Duodenal mucosa (tissue), 2 donors: ENCODE measurements at regions not wholly inside any gene's neighbourhood (a gene's known extent, or its start where the extent isn't known, plus 50 kb on each side); places are given as distances from the start of the nearest gene placed in this dataset.
"Not testable (repeated sequence)": the region's sequence is repeated elsewhere in the genome, so short reads cannot be mapped to it uniquely, and the experiment has no call there.

Source experiments
- H3K27ac ChIP-seq: one replicate; pipeline ENCODE4 v1.7.0; 2013; ENCODE audit warnings: low read depth, low read length
- H3K27me3 ChIP-seq, 2 donors: one replicate each; pipeline ENCODE4 v1.7.0; 2013; ENCODE audit warnings: low read length in 2 of 2, control low read depth in 1 of 2; ENCODE audit not compliant: insufficient read depth in 2 of 2, control insufficient read depth in 1 of 2
- H3K36me3 ChIP-seq, 2 donors: one replicate each; pipeline ENCODE4 v1.7.0; 2013; ENCODE audit warnings: low read length in 2 of 2, control low read depth in 1 of 2; ENCODE audit not compliant: insufficient read depth in 2 of 2, control insufficient read depth in 1 of 2
- H3K4me1 ChIP-seq, 2 donors: one replicate each; pipeline ENCODE4 v1.7.0; 2013; ENCODE audit warnings: low read length in 2 of 2, control low read depth in 1 of 2; ENCODE audit not compliant: insufficient read depth in 2 of 2, control insufficient read depth in 1 of 2
- H3K4me3 ChIP-seq, 2 donors: one replicate each; pipeline ENCODE4 v1.7.0; 2013; ENCODE audit warnings: low read length in 2 of 2, low read depth in 1 of 2
- H3K9ac ChIP-seq, 2 donors: one replicate each; pipeline ENCODE4 v1.7.0; 2013; ENCODE audit warnings: low read length in 2 of 2, low read depth in 1 of 2
- H3K9me3 ChIP-seq, 2 donors: one replicate each; pipeline ENCODE4 v1.7.0; 2013; ENCODE audit warnings: low read length in 2 of 2, control low read depth in 1 of 2; ENCODE audit not compliant: control insufficient read depth in 1 of 2

DNA sequence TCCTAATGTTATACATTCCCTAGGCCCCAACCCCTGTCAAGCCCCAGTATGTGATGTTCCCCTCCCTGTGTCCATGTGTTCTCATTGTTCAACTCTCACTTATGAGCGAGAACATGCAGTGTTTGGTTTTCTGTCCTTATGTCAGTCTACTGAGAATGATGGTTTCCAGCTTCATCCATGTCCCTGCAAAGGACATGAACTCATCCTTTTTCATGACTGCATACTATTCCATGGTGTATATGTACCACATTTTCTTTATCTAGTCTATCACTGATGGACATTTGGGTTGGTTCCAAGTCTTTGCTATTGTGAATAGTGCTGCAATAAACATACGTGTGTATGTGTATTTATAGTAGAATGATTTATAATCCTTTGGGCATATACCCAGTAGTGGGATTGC, 605.4 kb upstream of the BRINP3 start:
- not testable (repeated sequence) for H3K36me3 ChIP-seq, H3K4me1 ChIP-seq, H3K9me3 ChIP-seq

GRCh38 chr1:191085121-191085520, 607.5 kb upstream of the BRINP3 start:
- no peaks in the 10 kb centered on the region for H3K36me3 ChIP-seq
- H3K9me3 ChIP-seq = no peaks in the 10 kb centered on the region
- no peaks in the 10 kb centered on the region for H3K4me1 ChIP-seq
- no peak overlapping the region for H3K4me3 ChIP-seq
- no peak overlapping the region for H3K27ac ChIP-seq
- H3K27me3 ChIP-seq = no peaks in the 10 kb centered on the region
- H3K9ac ChIP-seq = no peak overlapping the region

More for the DNA sequence above, 605.4 kb upstream of the BRINP3 start:
- not testable (repeated sequence) for H3K27ac ChIP-seq, H3K27me3 ChIP-seq, H3K9ac ChIP-seq, H3K4me3 ChIP-seq

GRCh38 chr1:191086910-191087309, 609.2 kb upstream of the BRINP3 start:
- no peak overlapping the region for H3K27ac ChIP-seq
- no peaks in the 10 kb centered on the region for H3K27me3 ChIP-seq
- no peaks in the 10 kb centered on the region for H3K4me1 ChIP-seq
- H3K9me3 ChIP-seq = no peaks in the 10 kb centered on the region
- no peaks in the 10 kb centered on the region for H3K36me3 ChIP-seq
- no peak overlapping the region for H3K9ac ChIP-seq
- no peak overlapping the region for H3K4me3 ChIP-seq

GRCh38 chr1:191096405-191096804, 618.7 kb upstream of the BRINP3 start:
- no peaks in the 10 kb centered on the region for H3K4me1 ChIP-seq
- no peak overlapping the region for H3K27ac ChIP-seq
- peaks cover 0 to 8% of the 10 kb centered on the region in 2 donors for H3K9me3 ChIP-seq
- no peak overlapping the region for H3K4me3 ChIP-seq
- H3K27me3 ChIP-seq = no peaks in the 10 kb centered on the region
- H3K9ac ChIP-seq = no peak overlapping the region
- no peaks in the 10 kb centered on the region for H3K36me3 ChIP-seq

- Histone ChIP-seq H3K4me1 (no peaks in the 10 kb centered on the region), H3K27me3 (no peaks in the 10 kb centered on the region), H3K9ac (no peak overlapping the region), H3K36me3 (no peaks in the 10 kb centered on the region), H3K27ac (no peak overlapping the region), H3K9me3 (no peaks in the 10 kb centered on the region), H3K4me3 (no peak overlapping the region)
These were observed 622.0 kb upstream of the BRINP3 start for GRCh38 chr1:191099696-191100095.

- no peaks in the 10 kb centered on the region for H3K4me1 ChIP-seq
- no peaks in the 10 kb centered on the region for H3K9me3 ChIP-seq
- no peaks in the 10 kb centered on the region for H3K36me3 ChIP-seq
- no peak overlapping the region for H3K9ac ChIP-seq
- H3K27ac ChIP-seq = no peak overlapping the region
- H3K27me3 ChIP-seq = no peaks in the 10 kb centered on the region
- no peak overlapping the region for H3K4me3 ChIP-seq
These were observed 624.3 kb upstream of the BRINP3 start for GRCh38 chr1:191101960-191102359.

DNA sequence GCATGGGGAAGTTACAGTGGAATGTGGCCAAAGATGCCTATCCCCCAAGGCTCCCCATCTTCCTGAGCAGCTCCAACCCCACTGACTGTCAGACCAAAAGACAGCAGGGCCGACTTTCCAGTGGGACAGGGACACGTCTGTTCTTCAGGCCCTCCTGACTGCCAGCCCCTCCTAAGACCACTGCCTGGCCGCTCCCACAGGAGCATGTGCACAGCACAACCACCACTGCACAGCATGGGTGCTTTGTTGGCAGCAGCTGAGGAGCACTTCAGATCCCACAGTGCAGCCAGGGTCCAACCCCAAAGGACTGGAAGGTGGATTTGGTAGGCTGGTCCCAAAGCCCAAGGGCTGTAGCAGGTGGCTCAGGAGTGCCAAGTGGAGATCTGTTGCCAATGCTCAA, 648.3 kb upstream of the BRINP3 start:
- H3K36me3 ChIP-seq = no peaks in the 10 kb centered on the region
- H3K9ac ChIP-seq = no peak overlapping the region
- H3K4me1 ChIP-seq = no peaks in the 10 kb centered on the region
- no peaks in the 10 kb centered on the region for H3K27me3 ChIP-seq
- H3K27ac ChIP-seq = no peak overlapping the region
- no peak overlapping the region for H3K4me3 ChIP-seq
- H3K9me3 ChIP-seq = no peaks in the 10 kb centered on the region

DNA sequence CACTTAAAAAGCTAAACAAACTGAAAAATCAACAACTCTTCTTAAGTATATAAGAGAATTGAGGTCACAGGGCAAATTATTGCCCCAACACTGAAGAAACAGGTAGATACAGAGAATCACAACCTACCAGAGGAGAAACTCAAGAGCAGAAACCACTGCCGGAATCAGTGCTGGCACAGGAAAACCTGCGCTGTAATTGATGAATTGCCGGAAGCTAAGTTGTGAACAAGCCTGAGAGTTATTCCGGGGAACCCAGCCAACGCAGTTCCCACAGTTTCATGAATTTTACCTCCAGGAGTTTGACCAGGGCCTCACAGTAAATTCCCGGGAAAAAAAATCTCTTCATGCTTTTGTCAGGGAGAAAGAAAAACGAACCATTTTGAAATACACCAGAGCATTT, 657.1 kb upstream of the BRINP3 start:
- Histone ChIP-seq H3K4me1 (no peaks in the 10 kb centered on the region), H3K9ac (no peak overlapping the region), H3K27ac (no peak overlapping the region), H3K9me3 (no peaks in the 10 kb centered on the region), H3K27me3 (no peaks in the 10 kb centered on the region), H3K36me3 (no peaks in the 10 kb centered on the region), H3K4me3 (no peak overlapping the region)

GRCh38 chr1:191140038-191140437, 662.4 kb upstream of the BRINP3 start:
- Histone ChIP-seq H3K9ac (no peak overlapping the region), H3K27me3 (no peaks in the 10 kb centered on the region), H3K27ac (no peak overlapping the region), H3K4me1 (no peaks in the 10 kb centered on the region), H3K36me3 (no peaks in the 10 kb centered on the region), H3K4me3 (no peak overlapping the region), H3K9me3 (no peaks in the 10 kb centered on the region)

GRCh38 chr1:191142748-191143147, 665.1 kb upstream of the BRINP3 start:
- Histone ChIP-seq H3K9me3 (no peaks in the 10 kb centered on the region), H3K9ac (no peak overlapping the region), H3K4me1 (no peaks in the 10 kb centered on the region), H3K27me3 (no peaks in the 10 kb centered on the region), H3K36me3 (no peaks in the 10 kb centered on the region), H3K27ac (no peak overlapping the region), H3K4me3 (no peak overlapping the region)

GRCh38 chr1:191145834-191146233, 668.2 kb upstream of the BRINP3 start:
- H3K4me1 ChIP-seq = no peaks in the 10 kb centered on the region
- no peak overlapping the region for H3K9ac ChIP-seq
- H3K27me3 ChIP-seq = no peaks in the 10 kb centered on the region
- no peaks in the 10 kb centered on the region for H3K36me3 ChIP-seq
- H3K9me3 ChIP-seq = no peaks in the 10 kb centered on the region
- no peak overlapping the region for H3K27ac ChIP-seq
- H3K4me3 ChIP-seq = no peak overlapping the region
